H1 (cell line): ENCODE measurements at regions not wholly inside any gene's neighbourhood (a gene's known extent, or its start where the extent isn't known, plus 50 kb on each side); places are given as distances from the start of the nearest gene placed in this dataset.

ENCODE experiments used
- CTCF ChIA-PET: fragments of 300-600 bp; sonication (Branson Sonifier 250); formaldehyde crosslinking; loops from one replicate; lab custom pipeline; 2021; ENCODE audit not compliant: partially characterized antibody; lab: Charles Lee
- POLR2A ChIA-PET: fragments of 300-600 bp; sonication (Branson Sonifier 250); formaldehyde crosslinking; loops from one replicate; lab custom pipeline; 2021; ENCODE audit warnings: inconsistent platforms; ENCODE audit not compliant: partially characterized antibody; lab: Charles Lee
- DNase-seq, 2 experiments: peaks; one replicate each; pipeline versions ENCODE4 v3.0.0 to v3.0.0-alpha.2; 2010 to 2022; ENCODE audit warnings: low spot score in 2 of 2, low read depth in 1 of 2, mixed read lengths in 1 of 2
- FAIRE-seq: peaks from 2 replicates; lab custom pipeline; 2011; peaks lifted over from hg19 to GRCh38; lab: Jason Lieb, UNC
- H2AFZ ChIP-seq: 2 replicates; pipeline ENCODE4 v1.8.1; 2012; ENCODE audit warnings: low read length, inconsistent platforms
- H2AK5ac ChIP-seq: 2 replicates; pipeline ENCODE4 v1.6.1; 2013; ENCODE audit warnings: low read depth, low read length
- H2BK120ac ChIP-seq: replicated peaks from 2 replicates; pipeline ENCODE3; 2013; ENCODE audit warnings: low read depth, low read length, inconsistent platforms
- H2BK12ac ChIP-seq: 2 replicates; pipeline ENCODE4 v1.6.1; 2013; ENCODE audit warnings: low read depth, low read length
- H2BK15ac ChIP-seq: 2 replicates; pipeline ENCODE4 v1.6.1; 2013; ENCODE audit warnings: low read length
- H2BK20ac ChIP-seq: 2 replicates; pipeline ENCODE4 v1.6.1; 2013; ENCODE audit warnings: low read length
- H2BK5ac ChIP-seq: 2 replicates; pipeline ENCODE4 v1.6.1; 2013; ENCODE audit warnings: low read depth, low read length
- H3K14ac ChIP-seq: 2 replicates; pipeline ENCODE4 v1.6.1; 2013; ENCODE audit warnings: inconsistent platforms; ENCODE audit not compliant: insufficient read length
- H3K18ac ChIP-seq: 2 replicates; pipeline ENCODE4 v1.6.1; 2013; ENCODE audit warnings: low read length; ENCODE audit errors: extremely low read depth
- H3K23ac ChIP-seq: 2 replicates; pipeline ENCODE4 v1.6.1; 2013; ENCODE audit warnings: inconsistent platforms; ENCODE audit not compliant: insufficient read length
- H3K23me2 ChIP-seq: 2 replicates; pipeline ENCODE4 v1.6.1; 2013; ENCODE audit warnings: low read depth, low read length
- H3K27ac ChIP-seq: 2 replicates; pipeline ENCODE4 v1.6.1; 2011; ENCODE audit warnings: low read depth, low read length, inconsistent platforms
- H3K27me3 ChIP-seq, 4 experiments: replicated peaks in 1 of 4; 1 replicate in 1 of 4; 2 replicates in 3 of 4; pipeline versions ENCODE4 v1.6.1 to v1.8.1; 2011 to 2013; ENCODE audit warnings: low read length in 3 of 4, mild to moderate bottlenecking in 3 of 4, inconsistent platforms in 2 of 4, mixed read lengths in 2 of 4, moderate library complexity in 1 of 4; ENCODE audit not compliant: control insufficient read depth in 3 of 4, insufficient read depth in 3 of 4; ENCODE audit errors: extremely low read depth in 1 of 4
- H3K36me3 ChIP-seq, 4 experiments: 2 replicates each; pipeline versions ENCODE4 v1.6.1 to v1.8.1; 2011 to 2013; ENCODE audit warnings: mild to moderate bottlenecking in 4 of 4, low read length in 3 of 4, moderate library complexity in 2 of 4, control low read depth in 1 of 4, inconsistent platforms in 1 of 4; ENCODE audit not compliant: insufficient read depth in 4 of 4, control insufficient read depth in 2 of 4
- H3K4ac ChIP-seq: replicated peaks from 2 replicates; pipeline ENCODE3; 2013; ENCODE audit warnings: low read length, low read depth, mixed read lengths, inconsistent platforms; ENCODE audit not compliant: insufficient read length
- H3K4me1 ChIP-seq, 4 experiments: replicated peaks in 1 of 4; 1 replicate in 1 of 4; 2 replicates in 3 of 4; pipeline versions ENCODE4 v1.6.1 to v1.8.1; 2011 to 2013; ENCODE audit warnings: low read length in 3 of 4, inconsistent platforms in 2 of 4, mixed read lengths in 1 of 4; ENCODE audit not compliant: insufficient read depth in 4 of 4, control insufficient read depth in 3 of 4
- H3K4me2 ChIP-seq, 2 experiments: 2 replicates each; pipeline versions ENCODE4 v1.6.1 to v1.8.1; 2011 to 2013; ENCODE audit warnings: low read depth in 2 of 2, low read length in 2 of 2, control low read depth in 1 of 2, inconsistent platforms in 1 of 2, mild to moderate bottlenecking in 1 of 2; ENCODE audit not compliant: insufficient read depth in 1 of 2
- H3K4me3 ChIP-seq, 4 experiments: fragments of 200-600, 300-600 bp in 1 of 4; sonication (generic), shearing (Covaris generic), sonication (Bioruptor Twin) in 1 of 4; 2 replicates each; pipeline versions ENCODE4 v1.5.1 to v1.8.1; 2011 to 2016; ENCODE audit warnings: low read length in 4 of 4, low read depth in 3 of 4, control low read depth in 2 of 4, inconsistent platforms in 2 of 4, mild to moderate bottlenecking in 2 of 4, mixed read lengths in 1 of 4, moderate library complexity in 1 of 4; ENCODE audit not compliant: insufficient read depth in 2 of 4; ENCODE audit errors: extremely low read depth in 1 of 4
- H3K56ac ChIP-seq: replicated peaks from 2 replicates; pipeline ENCODE3; 2013; ENCODE audit warnings: low read depth, mild to moderate bottlenecking, mixed read lengths, low read length, inconsistent platforms; ENCODE audit not compliant: insufficient read length
- H3K79me1 ChIP-seq: 2 replicates; pipeline ENCODE4 v1.6.1; 2013; ENCODE audit warnings: low read depth, low read length, control low read depth
- H3K79me2 ChIP-seq, 2 experiments: 2 replicates each; pipeline versions ENCODE4 v1.6.1 to v1.8.1; 2012 to 2013; ENCODE audit warnings: low read length in 2 of 2, mild to moderate bottlenecking in 2 of 2, inconsistent platforms in 1 of 2; ENCODE audit not compliant: insufficient read depth in 2 of 2, control insufficient read depth in 1 of 2
- H3K9ac ChIP-seq, 4 experiments: replicated peaks in 1 of 4; 1 replicate in 1 of 4; 2 replicates in 3 of 4; pipeline versions ENCODE4 v1.6.1 to v1.8.1; 2011 to 2013; ENCODE audit warnings: low read depth in 3 of 4, low read length in 3 of 4, control low read depth in 2 of 4, mild to moderate bottlenecking in 2 of 4, moderate library complexity in 2 of 4, inconsistent platforms in 1 of 4; ENCODE audit errors: extremely low read depth in 1 of 4
- H3K9me3 ChIP-seq, 2 experiments: 2 replicates each; pipeline versions ENCODE4 v1.6.1 to v1.8.1; 2012 to 2013; ENCODE audit warnings: mild to moderate bottlenecking in 2 of 2, moderate library complexity in 2 of 2, control low read depth in 1 of 2, inconsistent platforms in 1 of 2, low read depth in 1 of 2, low read length in 1 of 2, mixed read lengths in 1 of 2; ENCODE audit not compliant: insufficient read depth in 2 of 2
- H4K20me1 ChIP-seq, 2 experiments: replicated peaks in 1 of 2; 2 replicates each; pipeline versions ENCODE3 to v1.8.1; 2011 to 2013; ENCODE audit warnings: inconsistent platforms in 2 of 2, low read length in 2 of 2, mild to moderate bottlenecking in 1 of 2; ENCODE audit not compliant: insufficient read depth in 2 of 2, control insufficient read depth in 1 of 2
- H4K5ac ChIP-seq: 2 replicates; pipeline ENCODE4 v1.6.1; 2013; ENCODE audit warnings: low read length, low read depth, mixed read lengths, inconsistent platforms; ENCODE audit not compliant: insufficient read length
- H4K8ac ChIP-seq: 2 replicates; pipeline ENCODE4 v1.8.0; 2013; ENCODE audit warnings: mild to moderate bottlenecking, moderate library complexity, low read length, inconsistent platforms; ENCODE audit not compliant: insufficient read depth; ENCODE audit errors: extremely low read depth
- H4K91ac ChIP-seq: replicated peaks from 2 replicates; pipeline ENCODE3; 2013; ENCODE audit warnings: low read length, mixed read lengths, inconsistent platforms; ENCODE audit not compliant: insufficient read length
- CBX5 ChIP-seq: fragments of 300-800, 300-1000 bp; sonication (generic); IDR thresholded peaks from 2 replicates; pipeline ENCODE4 v1.7.1; 2016; ENCODE audit warnings: antibody characterized with exemption, low read length, low read depth
- JUND ChIP-seq: IDR thresholded peaks from 2 replicates; pipeline ENCODE4 v1.6.1; 2011; ENCODE audit warnings: mild to moderate bottlenecking, improper control_type of control experiment, low read length
- PHF8 ChIP-seq: fragments of 200-600 bp; sonication (generic); conservative IDR thresholded peaks from 2 replicates; pipeline ENCODE4 v1.7.1; 2012; ENCODE audit warnings: low read depth, mild to moderate bottlenecking, inconsistent platforms, low read length, moderate library complexity
- SRF ChIP-seq: IDR thresholded peaks from 2 replicates; pipeline ENCODE4 v1.6.1; 2011; ENCODE audit warnings: mild to moderate bottlenecking, low read depth, low read length, moderate library complexity
- SUZ12 ChIP-seq: fragments of 200-600 bp; sonication (generic); IDR thresholded peaks from 2 replicates; pipeline ENCODE4 v1.6.1; 2012; ENCODE audit warnings: mild to moderate bottlenecking, inconsistent platforms, low read length, moderate library complexity, mixed read lengths
- YY1 ChIP-seq: IDR thresholded peaks from 2 replicates; pipeline ENCODE4 v1.6.1; 2011; ENCODE audit warnings: low read depth, mild to moderate bottlenecking, low read length
- WGBS, 2 experiments: shearing (Covaris generic) in 1 of 2; methylation state at CpG; one replicate each; pipeline versions ENCODE4 v1.1.6 to v1.1.7; 2013 to 2015; ENCODE audit warnings: low lambda C conversion rate in 2 of 2, mixed read lengths in 2 of 2, inconsistent platforms in 1 of 2, low coverage in 1 of 2, missing lambda C conversion rate in 1 of 2; ENCODE audit not compliant: insufficient replicate concordance in 2 of 2, insufficient coverage in 1 of 2, insufficient read length in 1 of 2; ENCODE audit errors: extremely low coverage in 1 of 2, missing lambda C conversion rate in 1 of 2; 5-methylcytosine and 5-hydroxymethylcytosine counted together
- TF ChIP-seq, protein P1 (sequence below): IDR thresholded peaks from 2 replicates; pipeline ENCODE4 v1.6.1; 2011; ENCODE audit warnings: low read depth, mild to moderate bottlenecking, low read length; ENCODE audit not compliant: insufficient read depth

DNA sequence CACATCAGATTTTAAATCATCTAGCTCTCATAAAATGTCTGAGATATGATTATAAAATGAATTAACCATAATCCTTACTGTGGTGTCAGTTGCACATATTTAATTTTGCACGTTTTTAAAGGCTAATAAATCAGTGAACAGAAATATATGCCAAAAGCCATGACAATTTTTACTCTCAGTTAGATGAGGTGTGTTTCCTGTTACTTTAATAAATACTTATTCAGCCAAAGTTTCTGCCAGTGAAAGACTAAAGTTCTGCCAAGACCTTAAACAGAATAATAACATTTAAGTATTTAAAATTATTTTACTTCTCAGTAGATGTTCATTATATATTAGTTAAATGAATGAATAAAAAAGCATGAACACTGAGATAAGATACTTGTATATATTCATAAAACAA lies 1150.1 kb downstream of the NAALADL2 start:
- Histone ChIP-seq H3K36me3 (no peaks in the 10 kb centered on the region), H2BK120ac (no peak overlapping the region), H2AK5ac (no peak overlapping the region), H3K4ac (no peak overlapping the region), H2BK12ac (no peak overlapping the region), H3K9ac (no peak overlapping the region), H4K20me1 (no peaks in the 10 kb centered on the region), H3K23me2 (no peaks in the 10 kb centered on the region), H3K4me2 (no peak overlapping the region), H3K79me2 (no peaks in the 10 kb centered on the region), H3K27ac (no peak overlapping the region), H3K27me3 (no peaks in the 10 kb centered on the region), H2BK15ac (no peak overlapping the region), H3K18ac (no peak overlapping the region), H3K4me1 (peaks cover 0 to 4% (median 0%) of the 10 kb centered on the region in 4 experiments; a peak in 1 of 7 replicates), H4K5ac (no peak overlapping the region), H2BK5ac (no peak overlapping the region), H4K8ac (no peak overlapping the region), H3K56ac (no peak overlapping the region), H3K14ac (no peak overlapping the region), H2AFZ (no peak overlapping the region), H3K79me1 (no peaks in the 10 kb centered on the region)
- FAIRE-seq = no peak
- WGBS, 2 experiments = 75% methylated on average over 1 of the region's 1 CpG; no CpG with 5 or more reads in 1 of the 2 experiments
- POLR2A ChIA-PET = no interaction called here
- CTCF ChIA-PET = interaction anchor here (0.6 kb wide), 1 partner anchor 1013 kb away, joined by 3 read pairs; no protein-coding TSS in a partner anchor
- TF ChIP-seq YY1 (no peak), JUND (no peak), CBX5 (no peak), SUZ12 (no peak), PHF8 (no peak), SRF (no peak)
- TF ChIP-seq, protein P1, sequence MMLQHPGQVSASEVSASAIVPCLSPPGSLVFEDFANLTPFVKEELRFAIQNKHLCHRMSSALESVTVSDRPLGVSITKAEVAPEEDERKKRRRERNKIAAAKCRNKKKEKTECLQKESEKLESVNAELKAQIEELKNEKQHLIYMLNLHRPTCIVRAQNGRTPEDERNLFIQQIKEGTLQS = no peak
- TF ChIP-seq, all 59 proteins: peak for 0
- no peak overlapping the region for H2BK20ac ChIP-seq
- H3K23ac ChIP-seq = no peak overlapping the region
- DNase-seq = no peak
- no peak overlapping the region for H4K91ac ChIP-seq
- H3K4me3 ChIP-seq = no peak overlapping the region
- no peaks in the 10 kb centered on the region for H3K9me3 ChIP-seq
